GM23338 (cell line): ENCODE measurements at regions not wholly inside any gene's neighbourhood (a gene's known extent, or its start where the extent isn't known, plus 50 kb on each side); places are given as distances from the start of the nearest gene placed in this dataset.
"Not testable (repeated sequence)": the region's sequence is repeated elsewhere in the genome, so short reads cannot be mapped to it uniquely, and the experiment has no call there.

ENCODE experiments used
- ATAC-seq: fragments of 200-7000 bp; cut with Tn5 transposase; 3 replicates; pipeline ENCODE4 v1.9.1; 2020
- DNase-seq: peaks from one replicate; pipeline ENCODE4 v3.0.0-alpha.2; 2015; ENCODE audit warnings: low spot score
- H2AFZ ChIP-seq: fragments of 200-600 bp; sonication (generic); 2 replicates; pipeline ENCODE4 v1.8.0; 2016; ENCODE audit warnings: antibody characterized with exemption, mild to moderate bottlenecking, moderate library complexity
- H3F3A ChIP-seq: fragments of 200-600 bp; sonication (generic); replicated peaks from 2 replicates; pipeline ENCODE4 v1.8.0; 2017; ENCODE audit warnings: antibody characterized with exemption, mixed run types, low read depth
- H3K27ac ChIP-seq: fragments of 200-600 bp; sonication (generic); 2 replicates; pipeline ENCODE4 v1.6.1; 2016; ENCODE audit warnings: low read depth
- H3K27me3 ChIP-seq: fragments of 200-600 bp; sonication (generic); 2 replicates; pipeline ENCODE4 v1.8.0; 2016; ENCODE audit warnings: mild to moderate bottlenecking, mixed run types, moderate library complexity; ENCODE audit not compliant: insufficient read depth
- H3K36me3 ChIP-seq: fragments of 200-600 bp; sonication (generic); 2 replicates; pipeline ENCODE4 v1.8.0; 2016; ENCODE audit warnings: mild to moderate bottlenecking; ENCODE audit not compliant: insufficient read depth
- H3K4me1 ChIP-seq: fragments of 200-600 bp; sonication (generic); 2 replicates; pipeline ENCODE4 v1.8.0; 2016; ENCODE audit warnings: mild to moderate bottlenecking, moderate library complexity; ENCODE audit not compliant: insufficient read depth
- H3K4me2 ChIP-seq: fragments of 200-600 bp; sonication (generic); 2 replicates; pipeline ENCODE4 v1.7.1; 2017; ENCODE audit warnings: mixed run types
- H3K4me3 ChIP-seq: fragments of 200-600 bp; sonication (generic); 2 replicates; pipeline ENCODE4 v1.6.1; 2016; ENCODE audit warnings: mixed run types
- H3K79me2 ChIP-seq: fragments of 200-600 bp; sonication (generic); replicated peaks from 2 replicates; pipeline ENCODE4 v1.8.0; 2017; ENCODE audit warnings: mild to moderate bottlenecking; ENCODE audit not compliant: insufficient read depth
- H3K9me2 ChIP-seq: fragments of 200-600 bp; sonication (generic); 2 replicates; pipeline ENCODE4 v1.8.0; 2017; ENCODE audit not compliant: insufficient read depth
- H4K20me1 ChIP-seq: fragments of 200-600 bp; sonication (generic); replicated peaks from 2 replicates; pipeline ENCODE4 v1.8.0; 2017; ENCODE audit warnings: mild to moderate bottlenecking; ENCODE audit not compliant: insufficient read depth
- H3K27ac Mint-ChIP-seq: 2 replicates; pipeline ENCODE4 v1.8.0; 2020; ENCODE audit warnings: inconsistent platforms, mild to moderate bottlenecking, moderate library complexity, mixed read lengths
- H3K27me3 Mint-ChIP-seq: 3 replicates; pipeline ENCODE4 v1.8.0; 2022; ENCODE audit warnings: low read depth, mild to moderate bottlenecking, moderate library complexity, mixed read lengths, inconsistent platforms; ENCODE audit not compliant: insufficient read depth, poor library complexity
- H3K36me3 Mint-ChIP-seq: 3 replicates; pipeline ENCODE4 v1.8.0; 2021; ENCODE audit warnings: low read depth, mild to moderate bottlenecking, inconsistent platforms, moderate library complexity, mixed read lengths
- H3K4me1 Mint-ChIP-seq: 3 replicates; pipeline ENCODE4 v1.8.0; 2020; ENCODE audit warnings: mild to moderate bottlenecking, inconsistent platforms, mixed read lengths
- H3K4me3 Mint-ChIP-seq: 3 replicates; pipeline ENCODE4 v1.8.0; 2021; ENCODE audit warnings: moderate library complexity, mild to moderate bottlenecking, inconsistent platforms, mixed read lengths
- H3K9me3 Mint-ChIP-seq: 3 replicates; pipeline ENCODE4 v1.8.0; 2020; ENCODE audit warnings: moderate library complexity, mild to moderate bottlenecking, inconsistent platforms, mixed read lengths
- ZNF462 ChIP-seq: fragments of 250-450 bp; sonication (Bioruptor Pico); IDR thresholded peaks from 2 replicates; pipeline ENCODE4 v1.5.0; 2020; ENCODE audit warnings: mild to moderate bottlenecking, moderate library complexity

GRCh38 chr1:217993439-217993838, 291.7 kb upstream of the RRP15 start (continued):
- no peak for TF ChIP-seq ZNF462 (CRISPR knock-in tag)

- not testable (repeated sequence) for H2AFZ ChIP-seq, H3K4me3 Mint-ChIP-seq, H3K4me1 Mint-ChIP-seq, H3K27ac Mint-ChIP-seq, H3K4me3 ChIP-seq, H3K36me3 ChIP-seq, H3K79me2 ChIP-seq, H3K36me3 Mint-ChIP-seq, H4K20me1 ChIP-seq, H3K4me2 ChIP-seq, H3K27ac ChIP-seq, DNase-seq, H3K4me1 ChIP-seq, ATAC-seq, H3K27me3 ChIP-seq, H3K9me2 ChIP-seq, H3K27me3 Mint-ChIP-seq, H3K9me3 Mint-ChIP-seq, H3F3A ChIP-seq
Measured at GRCh38 chr1:218008296-218008695, 276.8 kb upstream of the RRP15 start.

GRCh38 chr1:218015106-218015505, 270.0 kb upstream of the RRP15 start:
- not testable (repeated sequence) for H3K36me3 ChIP-seq, H4K20me1 ChIP-seq, H3K27ac ChIP-seq, H2AFZ ChIP-seq, H3K4me3 Mint-ChIP-seq, H3K27me3 ChIP-seq, H3K27ac Mint-ChIP-seq, H3K79me2 ChIP-seq, H3K9me2 ChIP-seq, H3K4me2 ChIP-seq, DNase-seq, ATAC-seq, H3F3A ChIP-seq, H3K27me3 Mint-ChIP-seq, H3K4me3 ChIP-seq
- H3K36me3 Mint-ChIP-seq, result peaks cover 11% of the 10 kb centered on the region
- peaks cover 11% of the 10 kb centered on the region; the same call in 1 of the 2 replicates for H3K4me1 ChIP-seq
- peaks cover 11% of the 10 kb centered on the region for H3K4me1 Mint-ChIP-seq
- H3K9me3 Mint-ChIP-seq, result peaks cover 18% of the 10 kb centered on the region
